ENCODE measurements at regions not wholly inside any gene's neighbourhood (a gene's known extent, or its start where the extent isn't known, plus 50 kb on each side); places are given as distances from the start of the nearest gene placed in this dataset.

DNA sequence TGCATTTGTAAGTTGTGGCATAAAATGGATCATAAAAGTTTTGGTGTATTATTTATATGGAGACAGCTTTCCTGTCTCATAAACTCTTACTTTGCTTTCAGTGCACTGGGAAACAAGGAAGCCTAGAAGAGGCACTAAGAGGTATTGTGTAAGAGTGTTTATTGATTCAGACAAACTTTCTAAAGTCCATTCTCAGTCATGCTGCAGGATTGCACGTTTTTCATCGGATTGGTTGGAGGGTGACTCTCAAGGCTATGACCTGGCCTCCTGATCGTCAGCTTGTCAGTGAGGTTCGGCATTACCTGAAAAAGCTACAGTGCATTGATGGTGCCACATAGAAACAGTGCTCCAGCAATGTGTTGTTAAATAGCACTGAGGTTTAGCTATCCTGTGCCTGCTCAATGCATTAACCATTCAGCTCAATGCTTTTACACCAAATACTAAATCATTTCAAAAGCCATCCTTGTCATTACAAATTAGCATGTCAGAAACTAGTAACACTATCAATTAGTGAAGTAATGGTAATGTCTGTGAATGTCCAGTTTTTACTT lies 545.5 kb downstream of the CBLN2 start:
- no peak overlapping the region for H3K9ac ChIP-seq (ENCODE audit: low read length)
- no peaks in the 10 kb centered on the region for H3K79me2 ChIP-seq (ENCODE audit: insufficient read depth, low read length)
- TF ChIP-seq, protein P1, sequence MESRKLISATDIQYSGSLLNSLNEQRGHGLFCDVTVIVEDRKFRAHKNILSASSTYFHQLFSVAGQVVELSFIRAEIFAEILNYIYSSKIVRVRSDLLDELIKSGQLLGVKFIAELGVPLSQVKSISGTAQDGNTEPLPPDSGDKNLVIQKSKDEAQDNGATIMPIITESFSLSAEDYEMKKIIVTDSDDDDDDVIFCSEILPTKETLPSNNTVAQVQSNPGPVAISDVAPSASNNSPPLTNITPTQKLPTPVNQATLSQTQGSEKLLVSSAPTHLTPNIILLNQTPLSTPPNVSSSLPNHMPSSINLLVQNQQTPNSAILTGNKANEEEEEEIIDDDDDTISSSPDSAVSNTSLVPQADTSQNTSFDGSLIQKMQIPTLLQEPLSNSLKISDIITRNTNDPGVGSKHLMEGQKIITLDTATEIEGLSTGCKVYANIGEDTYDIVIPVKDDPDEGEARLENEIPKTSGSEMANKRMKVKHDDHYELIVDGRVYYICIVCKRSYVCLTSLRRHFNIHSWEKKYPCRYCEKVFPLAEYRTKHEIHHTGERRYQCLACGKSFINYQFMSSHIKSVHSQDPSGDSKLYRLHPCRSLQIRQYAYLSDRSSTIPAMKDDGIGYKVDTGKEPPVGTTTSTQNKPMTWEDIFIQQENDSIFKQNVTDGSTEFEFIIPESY (IDR thresholded peaks at IDR 0.05; ENCODE audit: extremely low read depth, insufficient replicate concordance, low read length): no peak
- TF ChIP-seq ZNF274 (IDR thresholded peaks at IDR 0.05; ENCODE audit: low read depth, low read length): no peak
- no peak for TF ChIP-seq YY1 (IDR thresholded peaks at IDR 0.05; ENCODE audit: extremely low read depth, insufficient replicate concordance, low read depth, low read length)
- TF ChIP-seq CEBPB (IDR thresholded peaks at IDR 0.05; ENCODE audit: low read depth): no peak
- no peak for TF ChIP-seq EZH2 (IDR thresholded peaks at IDR 0.05)
- TF ChIP-seq JUND (IDR thresholded peaks at IDR 0.05): no peak
- no peak overlapping the region for H3K27ac ChIP-seq (ENCODE audit: low read depth, low read length)
- DNase-seq (ENCODE audit: low read depth, low spot score) (no peak), ATAC-seq (no peak)
- no peaks in the 10 kb centered on the region for H3K4me1 ChIP-seq (ENCODE audit: control insufficient read depth in 1 of 2, insufficient read depth in 2 of 2, low read length in 2 of 2)
- no peaks in the 10 kb centered on the region for H3K36me3 ChIP-seq (ENCODE audit: control insufficient read depth in 1 of 2, insufficient read depth in 2 of 2, low read length in 2 of 2)
- no peaks in the 10 kb centered on the region for H4K20me1 ChIP-seq (ENCODE audit: insufficient read depth)
- ChIA-PET POLR2A (no interaction called here), RAD21 (ENCODE audit: low non-redundant PET in 1 of 2, low total read pairs in 2 of 2, uncharacterized antibody in 2 of 2, unreplicated experiment in 2 of 2) (no interaction called here), CTCF (no interaction called here)
- H3K9me2 ChIP-seq (ENCODE audit: insufficient read depth): no peaks in the 10 kb centered on the region
- peaks cover 6 to 10% of the 10 kb centered on the region in 2 experiments; a peak in 3 of 4 replicates for H3K9me3 ChIP-seq (ENCODE audit: control insufficient read depth in 1 of 2, insufficient read depth in 1 of 2, low read depth in 1 of 2, low read length in 2 of 2)
- intact Hi-C loops (cut with micrococcal nuclease): no loop called here
- no peaks in the 10 kb centered on the region for H3K27me3 ChIP-seq (ENCODE audit: insufficient read depth, low read length)
- BruUV-seq (replicated peaks): no TSS peak
- H2AFZ ChIP-seq (ENCODE audit: low read depth, low read length, poor library complexity, severe bottlenecking): no peak overlapping the region
- no peak overlapping the region for H3K4me3 ChIP-seq (replicated peaks in 1 of 2; ENCODE audit: low read depth in 1 of 2, low read length in 2 of 2)
- no peak overlapping the region for H3K4me2 ChIP-seq (ENCODE audit: low read length)

DNA sequence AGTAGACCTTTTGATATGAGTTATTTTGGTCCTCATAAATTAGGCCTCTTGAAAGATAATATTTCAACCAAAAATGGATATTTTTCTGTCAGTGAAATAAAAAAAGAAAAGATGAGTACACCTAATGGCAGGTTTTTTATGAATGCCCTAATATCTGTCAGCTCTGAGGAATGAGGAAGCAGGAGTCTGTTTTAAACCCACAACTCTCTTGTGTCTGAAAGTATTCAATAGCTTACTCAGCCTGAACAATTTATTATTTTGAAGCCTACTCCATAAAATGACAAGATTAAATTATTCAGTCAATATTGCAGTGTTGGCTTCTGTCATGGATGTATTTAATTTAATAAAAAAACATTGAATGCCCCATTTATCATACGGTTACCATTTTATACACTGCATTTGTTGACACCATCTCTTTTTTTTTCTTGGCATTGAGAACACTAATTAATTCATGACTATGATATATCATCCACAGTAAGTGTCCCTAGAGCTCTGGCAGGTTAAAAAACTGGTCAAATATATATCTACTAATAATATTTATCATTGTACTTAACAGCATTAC lies 548.2 kb downstream of the CBLN2 start:
- Histone ChIP-seq H3K9ac (ENCODE audit: low read length) (no peak overlapping the region), H3K4me3 (replicated peaks in 1 of 2; ENCODE audit: low read depth in 1 of 2, low read length in 2 of 2) (no peak overlapping the region), H4K20me1 (ENCODE audit: insufficient read depth) (no peaks in the 10 kb centered on the region), H3K9me2 (ENCODE audit: insufficient read depth) (no peaks in the 10 kb centered on the region), H2AFZ (ENCODE audit: low read depth, low read length, poor library complexity, severe bottlenecking) (no peak overlapping the region), H3K4me2 (ENCODE audit: low read length) (no peak overlapping the region), H3K36me3 (ENCODE audit: control insufficient read depth in 1 of 2, insufficient read depth in 2 of 2, low read length in 2 of 2) (no peaks in the 10 kb centered on the region), H3K27me3 (ENCODE audit: insufficient read depth, low read length) (no peaks in the 10 kb centered on the region), H3K27ac (ENCODE audit: low read depth, low read length) (no peak overlapping the region), H3K79me2 (ENCODE audit: insufficient read depth, low read length) (no peaks in the 10 kb centered on the region), H3K4me1 (ENCODE audit: control insufficient read depth in 1 of 2, insufficient read depth in 2 of 2, low read length in 2 of 2) (no peaks in the 10 kb centered on the region), H3K9me3 (ENCODE audit: control insufficient read depth in 1 of 2, insufficient read depth in 1 of 2, low read depth in 1 of 2, low read length in 2 of 2) (peaks cover 8 to 10% of the 10 kb centered on the region in 2 experiments; a peak in 3 of 4 replicates)
- ChIA-PET POLR2A (no interaction called here), RAD21 (ENCODE audit: low non-redundant PET in 1 of 2, low total read pairs in 2 of 2, uncharacterized antibody in 2 of 2, unreplicated experiment in 2 of 2) (no interaction called here), CTCF (no interaction called here)
- TF ChIP-seq ELF1 (IDR thresholded peaks at IDR 0.05; ENCODE audit: borderline replicate concordance, low read depth) (no peak), SIN3A (IDR thresholded peaks at IDR 0.05; ENCODE audit: low read depth) (no peak), TCF7L2 (IDR thresholded peaks at IDR 0.05; ENCODE audit: borderline replicate concordance, extremely low read depth, insufficient read depth, insufficient read length) (no peak), POLR2A (IDR thresholded peaks at IDR 0.05; ENCODE audit: borderline replicate concordance, extremely low read depth, insufficient read depth, insufficient read length) (no peak), JUND (IDR thresholded peaks at IDR 0.05) (no peak), SRF (IDR thresholded peaks at IDR 0.05; ENCODE audit: low read depth) (no peak), EZH2 (IDR thresholded peaks at IDR 0.05) (no peak)
- TF ChIP-seq, protein P1 (IDR thresholded peaks at IDR 0.05; ENCODE audit: extremely low read depth, insufficient replicate concordance, low read length): no peak
- no TSS peak for BruUV-seq (replicated peaks)
- ATAC-seq (no peak), DNase-seq (ENCODE audit: low read depth, low spot score) (no peak)
- intact Hi-C loops (cut with micrococcal nuclease): no loop called here

All from HCT116 (cell line).